ENCODE measurements at regions not wholly inside any gene's neighbourhood (a gene's known extent, or its start where the extent isn't known, plus 50 kb on each side); places are given as distances from the start of the nearest gene placed in this dataset.
A peak's percentile ranks its signal among the peaks of the same experiment; 100 is the strongest.

GRCh38 chr11:13114566-13115379 lies 105.7 kb downstream of the RASSF10 start:
- no peak overlapping the region for H3K4me3 Mint-ChIP-seq (ENCODE audit: low read depth, unreplicated experiment)
- BruUV-seq (replicated peaks), result no TSS peak
- H3K9me3 Mint-ChIP-seq (ENCODE audit: low read depth, unreplicated experiment), result no peaks in the 10 kb centered on the region
- no peak overlapping the region for H3K27ac Mint-ChIP-seq (ENCODE audit: unreplicated experiment)
- peaks cover 53% of the 10 kb centered on the region for H3K4me1 Mint-ChIP-seq (ENCODE audit: low read depth, unreplicated experiment)
- intact Hi-C loops (cut with micrococcal nuclease; ENCODE audit: unreplicated experiment), result no loop called here
- H3K27me3 Mint-ChIP-seq (ENCODE audit: unreplicated experiment), result no peaks in the 10 kb centered on the region
- TF ChIP-seq CTCF (IDR thresholded peaks at IDR 0.05; ENCODE audit: unreplicated experiment), result no peak
- CTCF ChIA-PET, result interaction anchor here (1.2 kb wide), 1 partner anchor 151 kb away, joined by 6 read pairs; no protein-coding TSS in a partner anchor
- H3K36me3 Mint-ChIP-seq (ENCODE audit: insufficient read depth, unreplicated experiment), result no peaks in the 10 kb centered on the region
- DNase-seq, result peak; percentile 59

- H3K27me3 Mint-ChIP-seq (ENCODE audit: unreplicated experiment), result no peaks in the 10 kb centered on the region
- H3K4me1 Mint-ChIP-seq (ENCODE audit: low read depth, unreplicated experiment), result peaks cover 58% of the 10 kb centered on the region
- no peak overlapping the region for H3K4me3 Mint-ChIP-seq (ENCODE audit: low read depth, unreplicated experiment)
- H3K27ac Mint-ChIP-seq (ENCODE audit: unreplicated experiment), result no peak overlapping the region
- DNase-seq, result no peak
- intact Hi-C loops (cut with micrococcal nuclease; ENCODE audit: unreplicated experiment), result no loop called here
- no peaks in the 10 kb centered on the region for H3K9me3 Mint-ChIP-seq (ENCODE audit: low read depth, unreplicated experiment)
- CTCF ChIA-PET, result no interaction called here
- TF ChIP-seq CTCF (IDR thresholded peaks at IDR 0.05; ENCODE audit: unreplicated experiment), result no peak
- BruUV-seq (replicated peaks), result no TSS peak
- no peaks in the 10 kb centered on the region for H3K36me3 Mint-ChIP-seq (ENCODE audit: insufficient read depth, unreplicated experiment)
Measured at GRCh38 chr11:13115380-13115675, 106.2 kb downstream of the RASSF10 start.

GRCh38 chr11:13116491-13116890 lies 107.4 kb downstream of the RASSF10 start:
- intact Hi-C loops (cut with micrococcal nuclease; ENCODE audit: unreplicated experiment), result no loop called here
- CTCF ChIA-PET, result no interaction called here
- DNase-seq, result no peak
- H3K27ac Mint-ChIP-seq (ENCODE audit: unreplicated experiment), result no peak overlapping the region
- BruUV-seq (replicated peaks), result no TSS peak
- TF ChIP-seq CTCF (IDR thresholded peaks at IDR 0.05; ENCODE audit: unreplicated experiment), result no peak
- H3K9me3 Mint-ChIP-seq (ENCODE audit: low read depth, unreplicated experiment), result no peaks in the 10 kb centered on the region
- no peaks in the 10 kb centered on the region for H3K27me3 Mint-ChIP-seq (ENCODE audit: unreplicated experiment)
- no peaks in the 10 kb centered on the region for H3K36me3 Mint-ChIP-seq (ENCODE audit: insufficient read depth, unreplicated experiment)
- H3K4me1 Mint-ChIP-seq (ENCODE audit: low read depth, unreplicated experiment), result peaks cover 69% of the 10 kb centered on the region
- no peak overlapping the region for H3K4me3 Mint-ChIP-seq (ENCODE audit: low read depth, unreplicated experiment)

- DNase-seq, result no peak
- Mint-ChIP-seq H3K36me3 (ENCODE audit: insufficient read depth, unreplicated experiment) (no peaks in the 10 kb centered on the region), H3K27me3 (ENCODE audit: unreplicated experiment) (no peaks in the 10 kb centered on the region), H3K27ac (ENCODE audit: unreplicated experiment) (peak overlapping the region; percentile 77), H3K4me3 (ENCODE audit: low read depth, unreplicated experiment) (peak overlapping the region; percentile 13), H3K4me1 (ENCODE audit: low read depth, unreplicated experiment) (peaks cover 69% of the 10 kb centered on the region), H3K9me3 (ENCODE audit: low read depth, unreplicated experiment) (no peaks in the 10 kb centered on the region)
- intact Hi-C loops (cut with micrococcal nuclease; ENCODE audit: unreplicated experiment), result no loop called here
- no peak for TF ChIP-seq CTCF (IDR thresholded peaks at IDR 0.05; ENCODE audit: unreplicated experiment)
- BruUV-seq (replicated peaks), result no TSS peak
- CTCF ChIA-PET, result no interaction called here
Measured at GRCh38 chr11:13117344-13117743, 108.2 kb downstream of the RASSF10 start.
